Ishikawa (cell line): ENCODE measurements at regions not wholly inside any gene's neighbourhood (a gene's known extent, or its start where the extent isn't known, plus 50 kb on each side); places are given as distances from the start of the nearest gene placed in this dataset.

Experiments
- CEBPB ChIP-seq: IDR thresholded peaks from 2 replicates; pipeline ENCODE4 v1.6.1; 2012
- EP300 ChIP-seq: IDR thresholded peaks from 2 replicates; pipeline ENCODE4 v1.6.1; 2012; ENCODE audit warnings: borderline replicate concordance
- RAD21 ChIP-seq: IDR thresholded peaks from 2 replicates; pipeline ENCODE4 v1.6.1; 2012; ENCODE audit warnings: low read depth
- TF ChIP-seq, protein P1 (sequence below): IDR thresholded peaks from 2 replicates; pipeline ENCODE4 v1.6.1; 2012; ENCODE audit warnings: low read depth, mild to moderate bottlenecking
- TF ChIP-seq, protein P2 (sequence below): IDR thresholded peaks from 2 replicates; pipeline ENCODE4 v1.6.1; 2012

DNA sequence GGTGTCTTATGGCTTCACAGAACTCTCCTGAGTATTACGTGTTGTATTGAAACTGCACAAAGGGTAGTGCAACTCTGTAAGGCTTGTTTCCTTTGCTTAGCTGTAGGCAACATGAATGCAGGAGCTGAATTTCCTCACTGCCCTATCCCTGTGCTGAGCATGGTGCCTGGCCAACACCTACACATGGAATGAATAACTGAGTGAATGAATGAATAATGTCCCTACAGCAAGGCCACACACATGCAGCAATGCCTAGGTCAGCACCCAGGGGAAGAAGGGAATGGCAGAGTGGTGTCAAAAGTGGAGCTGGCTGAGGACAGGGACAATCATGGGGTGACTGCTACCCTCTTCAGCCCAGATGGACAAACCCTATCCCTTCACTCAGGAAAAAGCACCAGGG lies 655.9 kb downstream of the PTPRU start:
- TF ChIP-seq, protein P1, sequence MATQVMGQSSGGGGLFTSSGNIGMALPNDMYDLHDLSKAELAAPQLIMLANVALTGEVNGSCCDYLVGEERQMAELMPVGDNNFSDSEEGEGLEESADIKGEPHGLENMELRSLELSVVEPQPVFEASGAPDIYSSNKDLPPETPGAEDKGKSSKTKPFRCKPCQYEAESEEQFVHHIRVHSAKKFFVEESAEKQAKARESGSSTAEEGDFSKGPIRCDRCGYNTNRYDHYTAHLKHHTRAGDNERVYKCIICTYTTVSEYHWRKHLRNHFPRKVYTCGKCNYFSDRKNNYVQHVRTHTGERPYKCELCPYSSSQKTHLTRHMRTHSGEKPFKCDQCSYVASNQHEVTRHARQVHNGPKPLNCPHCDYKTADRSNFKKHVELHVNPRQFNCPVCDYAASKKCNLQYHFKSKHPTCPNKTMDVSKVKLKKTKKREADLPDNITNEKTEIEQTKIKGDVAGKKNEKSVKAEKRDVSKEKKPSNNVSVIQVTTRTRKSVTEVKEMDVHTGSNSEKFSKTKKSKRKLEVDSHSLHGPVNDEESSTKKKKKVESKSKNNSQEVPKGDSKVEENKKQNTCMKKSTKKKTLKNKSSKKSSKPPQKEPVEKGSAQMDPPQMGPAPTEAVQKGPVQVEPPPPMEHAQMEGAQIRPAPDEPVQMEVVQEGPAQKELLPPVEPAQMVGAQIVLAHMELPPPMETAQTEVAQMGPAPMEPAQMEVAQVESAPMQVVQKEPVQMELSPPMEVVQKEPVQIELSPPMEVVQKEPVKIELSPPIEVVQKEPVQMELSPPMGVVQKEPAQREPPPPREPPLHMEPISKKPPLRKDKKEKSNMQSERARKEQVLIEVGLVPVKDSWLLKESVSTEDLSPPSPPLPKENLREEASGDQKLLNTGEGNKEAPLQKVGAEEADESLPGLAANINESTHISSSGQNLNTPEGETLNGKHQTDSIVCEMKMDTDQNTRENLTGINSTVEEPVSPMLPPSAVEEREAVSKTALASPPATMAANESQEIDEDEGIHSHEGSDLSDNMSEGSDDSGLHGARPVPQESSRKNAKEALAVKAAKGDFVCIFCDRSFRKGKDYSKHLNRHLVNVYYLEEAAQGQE: no peak
- TF ChIP-seq EP300 (no peak), RAD21 (no peak), CEBPB (no peak)
- TF ChIP-seq, protein P2, sequence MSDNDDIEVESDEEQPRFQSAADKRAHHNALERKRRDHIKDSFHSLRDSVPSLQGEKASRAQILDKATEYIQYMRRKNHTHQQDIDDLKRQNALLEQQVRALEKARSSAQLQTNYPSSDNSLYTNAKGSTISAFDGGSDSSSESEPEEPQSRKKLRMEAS: no peak
